Vagina (tissue), 2 donors: ENCODE measurements at regions not wholly inside any gene's neighbourhood (a gene's known extent, or its start where the extent isn't known, plus 50 kb on each side); places are given as distances from the start of the nearest gene placed in this dataset.
"Not testable (repeated sequence)": the region's sequence is repeated elsewhere in the genome, so short reads cannot be mapped to it uniquely, and the experiment has no call there.

ENCODE experiments used
- DNase-seq, 2 donors: peaks; one replicate each; pipeline ENCODE4 v3.0.0-alpha.2; 2017; ENCODE audit errors: extremely low spot score in 2 of 2
- H3K27ac ChIP-seq: fragments of 200-600 bp; sonication (generic); one replicate; pipeline ENCODE4 v1.5.1; 2019
- H3K27me3 ChIP-seq: fragments of 200-600 bp; sonication (generic); one replicate; pipeline ENCODE4 v1.5.1; 2019
- H3K36me3 ChIP-seq, 2 donors: fragments of 200-600 bp; sonication (generic); one replicate each; pipeline ENCODE4 v1.5.1; 2017 to 2019
- H3K4me1 ChIP-seq: fragments of 200-600 bp; sonication (generic); one replicate; pipeline ENCODE4 v1.5.1; 2019
- H3K4me3 ChIP-seq, 2 donors: fragments of 200-600 bp; sonication (generic); 1 replicate in 1 of 2; 2 replicates in 1 of 2; pipeline ENCODE4 v1.5.1; 2016 to 2019
- H3K9me3 ChIP-seq: fragments of 200-600 bp; sonication (generic); one replicate; pipeline ENCODE4 v1.5.1; 2019
- POLR2A ChIP-seq, 2 donors: fragments of 450-650 bp; IDR thresholded peaks; one replicate each; pipeline ENCODE4 v1.6.1; 2017; ENCODE audit warnings: antibody characterized with exemption in 2 of 2, mild to moderate bottlenecking in 2 of 2, moderate library complexity in 2 of 2
- POLR2AphosphoS5 ChIP-seq, 2 donors: sonication (generic); formaldehyde crosslinking; IDR thresholded peaks; one replicate each; pipeline ENCODE4 v1.9.0; 2017; ENCODE audit warnings: antibody characterized with exemption in 2 of 2, mild to moderate bottlenecking in 2 of 2, low read depth in 1 of 2; ENCODE audit not compliant: insufficient read depth in 1 of 2
- intact Hi-C: fragments of 100-400 bp; cut with DNase I; formaldehyde crosslinking; loops from one replicate; pipeline ENCODE4 v1.15.1; 2023
- TF ChIP-seq, protein P1 (sequence below), 3 experiments: fragments of 450-650 bp in 2 of 3; fragments of 200-600 bp in 1 of 3; sonication (generic) in 1 of 3; IDR thresholded peaks; one replicate each; pipeline ENCODE4 v1.5.1; 2017 to 2019; ENCODE audit warnings: antibody characterized with exemption in 3 of 3, mild to moderate bottlenecking in 2 of 3, moderate library complexity in 2 of 3

DNA sequence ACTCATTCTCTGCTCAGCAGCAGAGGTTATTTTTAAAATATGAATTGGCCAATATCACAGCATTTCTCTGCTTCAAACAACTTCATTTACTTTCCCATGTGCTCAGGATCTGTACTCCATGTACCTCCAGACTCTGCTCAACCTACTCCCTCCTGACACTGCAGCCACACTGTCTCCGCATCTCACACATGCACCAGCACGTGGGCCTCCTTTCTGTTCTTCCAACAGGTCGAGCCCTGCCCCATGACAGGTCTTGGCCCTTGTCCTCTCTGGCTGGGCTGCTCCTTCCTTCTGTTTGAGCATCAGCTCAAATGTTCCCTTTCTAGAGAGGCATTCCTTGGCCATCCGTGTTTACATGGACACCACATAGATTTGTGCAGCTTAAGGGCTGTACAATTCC is 195.7 kb downstream of the EBLN2 start:
- intact Hi-C loops: no loop called here
- Histone ChIP-seq H3K9me3 (no peaks in the 10 kb centered on the region), H3K4me1 (no peaks in the 10 kb centered on the region)

DNA sequence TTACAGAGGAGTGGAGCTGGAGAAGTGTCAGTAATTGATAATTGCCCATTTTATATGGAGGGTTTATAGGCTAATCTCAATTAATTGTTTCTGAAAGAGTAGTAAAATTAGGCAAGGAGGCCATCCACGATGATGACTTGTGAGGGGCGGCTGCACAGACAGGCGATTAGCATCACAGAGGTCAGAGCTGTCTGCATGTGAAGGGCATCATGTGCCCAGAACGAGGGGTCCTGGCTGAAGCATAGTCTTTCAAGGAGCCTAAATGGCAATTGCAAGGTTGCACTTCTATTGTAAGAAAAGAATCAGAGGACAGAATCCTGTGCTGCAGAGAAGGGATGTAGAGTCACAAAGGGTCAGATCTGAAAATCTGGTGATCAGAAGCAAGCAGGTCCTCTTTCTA is 196.6 kb downstream of the EBLN2 start:
- Histone ChIP-seq H3K27me3 (no peaks in the 10 kb centered on the region), H3K4me1 (no peaks in the 10 kb centered on the region), H3K9me3 (no peaks in the 10 kb centered on the region), H3K4me3 (no peak overlapping the region), H3K36me3 (no peaks in the 10 kb centered on the region), H3K27ac (no peak overlapping the region)
- no peak for DNase-seq
- intact Hi-C loops: no loop called here
- TF ChIP-seq POLR2AphosphoS5 (IDR thresholded peaks at IDR 0.05; ENCODE audit: insufficient read depth in 1 of 2, low read depth in 1 of 2) (no peak), POLR2A (IDR thresholded peaks at IDR 0.05) (no peak)
- TF ChIP-seq, protein P1, sequence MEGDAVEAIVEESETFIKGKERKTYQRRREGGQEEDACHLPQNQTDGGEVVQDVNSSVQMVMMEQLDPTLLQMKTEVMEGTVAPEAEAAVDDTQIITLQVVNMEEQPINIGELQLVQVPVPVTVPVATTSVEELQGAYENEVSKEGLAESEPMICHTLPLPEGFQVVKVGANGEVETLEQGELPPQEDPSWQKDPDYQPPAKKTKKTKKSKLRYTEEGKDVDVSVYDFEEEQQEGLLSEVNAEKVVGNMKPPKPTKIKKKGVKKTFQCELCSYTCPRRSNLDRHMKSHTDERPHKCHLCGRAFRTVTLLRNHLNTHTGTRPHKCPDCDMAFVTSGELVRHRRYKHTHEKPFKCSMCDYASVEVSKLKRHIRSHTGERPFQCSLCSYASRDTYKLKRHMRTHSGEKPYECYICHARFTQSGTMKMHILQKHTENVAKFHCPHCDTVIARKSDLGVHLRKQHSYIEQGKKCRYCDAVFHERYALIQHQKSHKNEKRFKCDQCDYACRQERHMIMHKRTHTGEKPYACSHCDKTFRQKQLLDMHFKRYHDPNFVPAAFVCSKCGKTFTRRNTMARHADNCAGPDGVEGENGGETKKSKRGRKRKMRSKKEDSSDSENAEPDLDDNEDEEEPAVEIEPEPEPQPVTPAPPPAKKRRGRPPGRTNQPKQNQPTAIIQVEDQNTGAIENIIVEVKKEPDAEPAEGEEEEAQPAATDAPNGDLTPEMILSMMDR (IDR thresholded peaks at IDR 0.05): no peak

More for the DNA sequence above, 195.7 kb downstream of the EBLN2 start:
- H3K27me3 ChIP-seq: no peaks in the 10 kb centered on the region
- TF ChIP-seq POLR2A (IDR thresholded peaks at IDR 0.05) (no peak), POLR2AphosphoS5 (IDR thresholded peaks at IDR 0.05; ENCODE audit: insufficient read depth in 1 of 2, low read depth in 1 of 2) (no peak)
- TF ChIP-seq, protein P1 (IDR thresholded peaks at IDR 0.05): no peak
- no peak for DNase-seq
- H3K36me3 ChIP-seq: no peaks in the 10 kb centered on the region
- H3K4me3 ChIP-seq: no peak overlapping the region
- no peak overlapping the region for H3K27ac ChIP-seq

DNA sequence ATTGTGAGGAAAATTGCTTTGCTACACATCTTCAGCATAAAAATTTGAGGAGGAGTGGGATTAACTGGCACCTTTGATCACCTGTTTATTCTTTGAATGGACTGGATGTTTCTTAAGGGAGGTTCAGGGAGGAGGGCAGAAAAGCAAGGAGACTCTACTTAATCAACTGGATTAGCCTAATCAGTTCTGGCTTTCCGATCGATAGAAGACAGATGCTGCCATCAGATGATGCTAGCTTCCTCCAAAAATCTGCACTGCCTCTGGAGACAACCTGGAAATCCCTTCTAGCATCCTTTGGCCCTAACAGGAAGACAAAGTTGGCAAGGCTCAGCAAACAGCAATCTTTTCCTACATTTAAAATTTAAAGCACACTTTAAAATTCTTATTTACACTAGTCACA is 197.8 kb downstream of the EBLN2 start:
- TF ChIP-seq, protein P1 (IDR thresholded peaks at IDR 0.05): no peak
- TF ChIP-seq POLR2AphosphoS5 (IDR thresholded peaks at IDR 0.05; ENCODE audit: insufficient read depth in 1 of 2, low read depth in 1 of 2) (no peak), POLR2A (IDR thresholded peaks at IDR 0.05) (no peak)
- Histone ChIP-seq H3K9me3 (no peaks in the 10 kb centered on the region), H3K4me3 (no peak overlapping the region), H3K4me1 (no peaks in the 10 kb centered on the region), H3K27ac (no peak overlapping the region), H3K36me3 (no peaks in the 10 kb centered on the region), H3K27me3 (no peaks in the 10 kb centered on the region)
- no peak for DNase-seq
- intact Hi-C loops: no loop called here

DNA sequence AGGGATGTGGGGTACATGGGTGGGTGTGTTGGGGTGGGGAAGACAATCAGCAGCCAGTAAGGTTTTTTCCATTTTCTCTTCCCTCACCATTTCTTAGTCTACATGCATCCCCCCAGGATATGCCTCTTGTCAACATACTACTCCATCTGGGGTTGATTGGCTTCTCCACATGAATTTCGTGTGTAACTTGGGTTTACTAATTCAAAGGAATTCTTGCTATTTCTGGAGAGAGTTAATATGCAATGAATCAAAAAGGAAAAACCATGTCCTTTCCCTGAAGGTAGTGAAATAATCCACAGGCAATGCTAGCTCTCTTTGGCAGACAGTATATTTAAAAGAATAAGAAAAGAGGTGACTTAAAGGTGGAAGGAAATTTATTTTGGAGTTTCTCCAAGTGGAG is 198.4 kb downstream of the EBLN2 start:
- H3K9me3 ChIP-seq: no peaks in the 10 kb centered on the region
- intact Hi-C loops: no loop called here
- H3K4me1 ChIP-seq: no peaks in the 10 kb centered on the region
- H3K36me3 ChIP-seq: no peaks in the 10 kb centered on the region
- no peak overlapping the region for H3K4me3 ChIP-seq
- H3K27ac ChIP-seq: no peak overlapping the region
- H3K27me3 ChIP-seq: no peaks in the 10 kb centered on the region
- no peak for DNase-seq
- TF ChIP-seq POLR2A (IDR thresholded peaks at IDR 0.05) (no peak), POLR2AphosphoS5 (IDR thresholded peaks at IDR 0.05; ENCODE audit: insufficient read depth in 1 of 2, low read depth in 1 of 2) (no peak)
- TF ChIP-seq, protein P1 (IDR thresholded peaks at IDR 0.05): no peak

DNA sequence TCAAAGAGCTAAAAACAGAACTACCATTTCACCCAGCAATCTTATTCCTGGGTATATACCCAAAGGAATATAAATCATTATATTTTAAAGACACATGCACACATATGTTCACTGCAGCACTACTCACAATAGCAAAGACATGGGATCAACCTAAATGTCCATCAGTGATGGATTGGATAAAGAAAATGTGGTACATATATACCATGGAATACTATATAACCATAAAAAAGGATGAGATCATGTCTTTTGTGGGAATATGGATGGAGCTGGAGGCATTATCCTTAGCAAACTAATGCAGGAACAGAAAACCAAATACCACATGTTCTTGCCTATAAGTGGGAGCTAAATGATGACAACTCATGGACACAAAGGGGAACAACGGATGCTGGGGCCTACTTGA is 205.1 kb downstream of the EBLN2 start:
- H3K36me3 ChIP-seq, DNase-seq, H3K9me3 ChIP-seq, H3K4me1 ChIP-seq, intact Hi-C loops, H3K4me3 ChIP-seq, H3K27me3 ChIP-seq, H3K27ac ChIP-seq: not testable (repeated sequence)

DNA sequence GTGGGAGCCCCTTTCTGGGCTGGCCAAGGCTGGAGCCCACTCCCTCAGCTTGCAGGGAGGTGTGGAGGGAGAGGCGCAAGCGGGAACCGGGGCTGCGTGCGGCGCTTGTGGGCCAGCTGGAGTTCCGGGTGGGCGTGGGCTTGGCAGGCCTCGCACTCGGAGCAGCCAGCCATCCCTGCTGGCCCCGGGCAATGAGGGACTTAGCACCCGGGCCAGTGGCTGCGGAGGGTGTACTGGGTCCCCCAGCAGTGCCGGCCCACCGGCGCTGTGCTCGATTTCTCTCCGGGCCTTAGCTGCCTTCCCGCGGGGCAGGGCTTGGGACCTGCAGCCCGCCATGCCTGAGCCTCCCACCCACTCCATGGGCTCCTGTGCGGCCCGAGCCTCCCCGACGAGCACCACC is 207.7 kb downstream of the EBLN2 start:
- H3K4me1 ChIP-seq, H3K4me3 ChIP-seq, DNase-seq, H3K36me3 ChIP-seq, H3K27me3 ChIP-seq, intact Hi-C loops, H3K27ac ChIP-seq, H3K9me3 ChIP-seq: not testable (repeated sequence)
